ENCODE measurements at regions not wholly inside any gene's neighbourhood (a gene's known extent, or its start where the extent isn't known, plus 50 kb on each side); places are given as distances from the start of the nearest gene placed in this dataset.

- no peak for DNase-seq
Observed at GRCh38 chr2:51526766-51527165, 494.8 kb upstream of the NRXN1 start.

- DNase-seq, result no peak
Observed at GRCh38 chr2:51516667-51517066, 484.7 kb upstream of the NRXN1 start.

GRCh38 chr2:51511002-51511401 is 479.1 kb upstream of the NRXN1 start:
- no peak for DNase-seq

GRCh38 chr2:51510303-51510702 is 478.4 kb upstream of the NRXN1 start:
- DNase-seq, result no peak

GRCh38 chr2:51505533-51505932 is 473.6 kb upstream of the NRXN1 start:
- no peak for DNase-seq

GRCh38 chr2:51490576-51491234 is 458.8 kb upstream of the NRXN1 start:
- DNase-seq, result no peak

- DNase-seq, result no peak
Observed at GRCh38 chr2:51484605-51485004, 452.7 kb upstream of the NRXN1 start.

- no peak for DNase-seq
Observed at GRCh38 chr2:51483720-51484119, 451.8 kb upstream of the NRXN1 start.

GRCh38 chr2:51472783-51473182 is 440.9 kb upstream of the NRXN1 start:
- no peak for DNase-seq

- DNase-seq, result no peak
Observed at GRCh38 chr2:51472300-51472699, 440.4 kb upstream of the NRXN1 start.

GRCh38 chr2:51469102-51469501 is 437.2 kb upstream of the NRXN1 start:
- DNase-seq, result no peak

GRCh38 chr2:51465326-51465725 is 433.4 kb upstream of the NRXN1 start:
- DNase-seq, result no peak

- DNase-seq, result no peak
Observed at GRCh38 chr2:51454177-51454576, 422.2 kb upstream of the NRXN1 start.

- DNase-seq, result no peak
Observed at GRCh38 chr2:51448911-51449310, 417.0 kb upstream of the NRXN1 start.

- no peak for DNase-seq
Observed at GRCh38 chr2:51441786-51442185, 409.9 kb upstream of the NRXN1 start.

- DNase-seq, result no peak
Observed at GRCh38 chr2:51424418-51424817, 392.5 kb upstream of the NRXN1 start.

- DNase-seq, result no peak
Observed at GRCh38 chr2:51420511-51420910, 388.6 kb upstream of the NRXN1 start.

- no peak for DNase-seq
Observed at GRCh38 chr2:51413726-51414125, 381.8 kb upstream of the NRXN1 start.

GRCh38 chr2:51410331-51410730 is 378.4 kb upstream of the NRXN1 start:
- no peak for DNase-seq

GRCh38 chr2:51409920-51410319 is 378.0 kb upstream of the NRXN1 start:
- no peak for DNase-seq

- no peak for DNase-seq
Observed at GRCh38 chr2:51404226-51404625, 372.3 kb upstream of the NRXN1 start.

GRCh38 chr2:51401546-51401945 is 369.6 kb upstream of the NRXN1 start:
- DNase-seq, result no peak

- DNase-seq, result no peak
Observed at GRCh38 chr2:51387235-51387634, 355.3 kb upstream of the NRXN1 start.

GRCh38 chr2:51379997-51380396 is 348.1 kb upstream of the NRXN1 start:
- DNase-seq, result no peak

GRCh38 chr2:51368250-51368649 is 336.3 kb upstream of the NRXN1 start:
- DNase-seq, result no peak

- DNase-seq, result no peak
Observed at GRCh38 chr2:51350100-51350499, 318.2 kb upstream of the NRXN1 start.

All from NCI-H774 (cell line).